ENCODE measurements at regions not wholly inside any gene's neighbourhood (a gene's known extent, or its start where the extent isn't known, plus 50 kb on each side); places are given as distances from the start of the nearest gene placed in this dataset.

DNA sequence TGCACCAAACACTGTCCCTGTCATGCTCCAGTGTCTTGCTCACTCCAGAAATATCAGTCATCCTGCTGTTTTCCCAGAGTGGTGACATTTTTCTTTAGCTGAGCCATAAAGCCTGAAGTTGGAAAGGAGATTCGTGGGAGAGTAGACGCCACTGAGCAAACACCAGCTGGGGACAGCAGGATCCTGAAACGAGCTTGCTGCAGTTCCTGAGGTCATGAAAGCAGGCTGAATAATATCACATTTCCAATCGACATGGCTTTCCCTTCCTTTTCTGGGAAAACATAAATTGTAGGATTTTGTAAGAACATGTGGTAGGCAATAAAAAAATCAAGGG, 276.4 kb downstream of the CDCA7 start:
- no peak for DNase-seq (ENCODE audit: extremely low read depth, insufficient read length)
- H3K4me3 ChIP-seq (replicated peaks; ENCODE audit: low read depth, low read length) = no peak overlapping the region
- TF ChIP-seq, protein P1, sequence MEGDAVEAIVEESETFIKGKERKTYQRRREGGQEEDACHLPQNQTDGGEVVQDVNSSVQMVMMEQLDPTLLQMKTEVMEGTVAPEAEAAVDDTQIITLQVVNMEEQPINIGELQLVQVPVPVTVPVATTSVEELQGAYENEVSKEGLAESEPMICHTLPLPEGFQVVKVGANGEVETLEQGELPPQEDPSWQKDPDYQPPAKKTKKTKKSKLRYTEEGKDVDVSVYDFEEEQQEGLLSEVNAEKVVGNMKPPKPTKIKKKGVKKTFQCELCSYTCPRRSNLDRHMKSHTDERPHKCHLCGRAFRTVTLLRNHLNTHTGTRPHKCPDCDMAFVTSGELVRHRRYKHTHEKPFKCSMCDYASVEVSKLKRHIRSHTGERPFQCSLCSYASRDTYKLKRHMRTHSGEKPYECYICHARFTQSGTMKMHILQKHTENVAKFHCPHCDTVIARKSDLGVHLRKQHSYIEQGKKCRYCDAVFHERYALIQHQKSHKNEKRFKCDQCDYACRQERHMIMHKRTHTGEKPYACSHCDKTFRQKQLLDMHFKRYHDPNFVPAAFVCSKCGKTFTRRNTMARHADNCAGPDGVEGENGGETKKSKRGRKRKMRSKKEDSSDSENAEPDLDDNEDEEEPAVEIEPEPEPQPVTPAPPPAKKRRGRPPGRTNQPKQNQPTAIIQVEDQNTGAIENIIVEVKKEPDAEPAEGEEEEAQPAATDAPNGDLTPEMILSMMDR (IDR thresholded peaks at IDR 0.05; ENCODE audit: insufficient read depth, low read length, poor library complexity, severe bottlenecking) = no peak
- H3K27me3 ChIP-seq (replicated peaks; ENCODE audit: control insufficient read depth, insufficient read depth, low read length) = no peaks in the 10 kb centered on the region; the same call in 1 of the 2 replicates
- H3K36me3 ChIP-seq (ENCODE audit: control insufficient read depth, insufficient read depth, low read length) = no peaks in the 10 kb centered on the region

DNA sequence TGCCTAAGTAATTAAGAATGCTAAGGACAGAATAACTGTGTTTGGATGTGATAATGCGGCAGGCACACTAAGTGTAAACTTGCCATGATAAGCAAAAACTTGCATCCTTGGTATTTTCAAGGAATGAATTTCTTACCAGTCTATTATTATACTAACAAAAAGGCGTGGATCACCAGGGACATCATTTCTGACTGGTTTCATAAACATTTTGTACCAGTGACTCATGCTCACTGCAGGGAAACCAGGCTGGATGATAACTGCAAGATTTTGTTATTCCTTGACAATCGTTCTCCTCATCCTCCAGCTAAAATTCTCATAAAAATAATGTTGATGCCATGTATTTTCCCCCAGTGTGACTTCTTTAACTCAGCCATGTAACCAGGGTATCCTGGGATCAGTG, 289.5 kb downstream of the CDCA7 start:
- TF ChIP-seq, protein P1 (IDR thresholded peaks at IDR 0.05; ENCODE audit: insufficient read depth, low read length, poor library complexity, severe bottlenecking) = no peak
- DNase-seq (ENCODE audit: extremely low read depth, insufficient read length) = no peak
- Histone ChIP-seq H3K36me3 (ENCODE audit: control insufficient read depth, insufficient read depth, low read length) (no peaks in the 10 kb centered on the region), H3K4me3 (replicated peaks; ENCODE audit: low read depth, low read length) (no peak overlapping the region), H3K27me3 (replicated peaks; ENCODE audit: control insufficient read depth, insufficient read depth, low read length) (no peaks in the 10 kb centered on the region; the same call in 1 of the 2 replicates)

DNA sequence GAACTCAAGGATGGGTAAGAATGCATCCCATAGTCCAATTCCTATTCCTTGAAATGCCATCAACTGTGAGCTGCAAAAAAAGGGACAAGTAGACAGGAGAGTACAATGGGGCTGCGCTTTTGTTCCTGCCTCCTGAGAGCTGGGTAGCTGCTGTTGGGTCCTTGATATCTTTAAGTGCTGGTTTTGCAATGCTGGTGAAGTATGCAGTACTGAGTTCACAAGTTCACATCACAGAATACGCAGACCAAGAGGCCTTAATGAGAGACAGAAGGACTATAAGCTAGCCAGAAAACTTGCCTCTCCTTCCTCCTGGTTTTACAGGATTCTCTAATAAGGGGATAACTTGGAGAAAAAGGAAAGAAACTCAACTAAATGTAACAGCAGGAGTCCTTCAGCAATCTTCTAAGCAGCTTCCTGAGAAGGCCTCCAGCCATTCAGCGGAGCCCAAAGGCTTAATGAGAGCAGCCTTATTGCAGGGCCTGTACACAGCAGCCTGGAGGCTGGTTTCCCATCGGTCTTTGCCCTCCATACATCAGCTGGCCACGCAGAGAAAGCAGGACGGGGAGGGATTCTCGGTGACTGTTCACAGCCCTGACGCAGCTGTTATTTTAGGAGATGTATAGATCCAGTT, 293.1 kb downstream of the CDCA7 start:
- no peak for DNase-seq (ENCODE audit: extremely low read depth, insufficient read length)
- H3K27me3 ChIP-seq (replicated peaks; ENCODE audit: control insufficient read depth, insufficient read depth, low read length) = no peaks in the 10 kb centered on the region; the same call in 1 of the 2 replicates
- H3K4me3 ChIP-seq (replicated peaks; ENCODE audit: low read depth, low read length) = no peak overlapping the region
- H3K36me3 ChIP-seq (ENCODE audit: control insufficient read depth, insufficient read depth, low read length) = no peaks in the 10 kb centered on the region
- TF ChIP-seq, protein P1 (IDR thresholded peaks at IDR 0.05; ENCODE audit: insufficient read depth, low read length, poor library complexity, severe bottlenecking) = no peak

DNA sequence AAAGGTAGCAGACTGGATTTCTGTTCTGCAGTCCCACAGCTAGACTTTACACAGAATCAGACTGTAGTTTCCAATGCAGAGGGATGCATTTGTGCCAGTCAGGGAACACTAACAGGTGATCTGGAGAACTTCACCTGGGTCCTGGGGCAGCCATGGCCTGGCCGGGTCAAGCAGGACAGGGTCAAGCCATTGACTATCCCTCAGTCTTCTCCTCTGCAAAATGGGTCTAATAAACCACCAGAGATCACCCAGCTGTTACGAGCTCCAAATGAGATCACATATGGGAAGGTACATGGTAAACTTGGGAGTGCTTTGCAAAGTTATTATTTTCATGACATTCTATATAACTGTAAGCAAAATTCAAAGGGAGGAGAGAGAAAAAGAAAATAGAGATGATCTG, 294.1 kb downstream of the CDCA7 start:
- Histone ChIP-seq H3K36me3 (ENCODE audit: control insufficient read depth, insufficient read depth, low read length) (no peaks in the 10 kb centered on the region), H3K27me3 (replicated peaks; ENCODE audit: control insufficient read depth, insufficient read depth, low read length) (no peaks in the 10 kb centered on the region; the same call in 1 of the 2 replicates), H3K4me3 (replicated peaks; ENCODE audit: low read depth, low read length) (no peak overlapping the region)
- DNase-seq (ENCODE audit: extremely low read depth, insufficient read length) = no peak
- TF ChIP-seq, protein P1 (IDR thresholded peaks at IDR 0.05; ENCODE audit: insufficient read depth, low read length, poor library complexity, severe bottlenecking) = no peak

DNA sequence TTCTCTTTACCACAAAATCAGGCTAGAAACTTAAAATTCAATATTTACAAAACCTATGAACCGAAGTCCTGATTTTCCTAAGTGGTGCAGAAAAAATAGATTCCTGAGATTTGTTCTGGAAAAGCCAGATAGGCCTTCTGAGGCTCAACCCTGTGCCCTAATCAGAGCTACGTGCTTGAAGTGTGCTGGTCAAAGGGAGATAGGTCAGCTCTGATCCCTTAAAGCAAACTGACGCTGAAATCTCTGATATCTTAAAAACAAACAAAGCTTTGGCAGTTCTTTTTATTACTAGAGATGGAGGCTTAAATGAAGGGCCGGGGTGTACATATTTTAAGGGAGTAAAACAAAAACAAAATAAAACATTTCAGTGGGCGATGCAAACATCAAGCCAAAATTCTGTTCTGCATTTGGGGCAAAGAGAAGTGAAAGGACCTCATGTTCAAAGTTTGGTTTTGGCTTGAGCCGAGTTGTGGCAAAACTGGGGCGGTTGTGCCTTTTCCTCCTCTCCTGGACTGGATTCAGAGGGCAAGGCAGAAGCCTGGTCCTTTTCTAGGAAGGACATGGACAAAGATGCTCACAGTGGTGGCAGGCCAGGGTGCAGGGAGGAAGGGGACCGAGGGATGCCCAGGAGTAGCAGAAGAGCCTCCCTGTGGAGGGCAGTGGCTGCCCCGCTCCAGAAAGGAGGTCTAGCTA, 295.0 kb downstream of the CDCA7 start:
- no peak for DNase-seq (ENCODE audit: extremely low read depth, insufficient read length)
- Histone ChIP-seq H3K27me3 (replicated peaks; ENCODE audit: control insufficient read depth, insufficient read depth, low read length) (no peaks in the 10 kb centered on the region; the same call in 1 of the 2 replicates), H3K4me3 (replicated peaks; ENCODE audit: low read depth, low read length) (no peak overlapping the region), H3K36me3 (ENCODE audit: control insufficient read depth, insufficient read depth, low read length) (no peaks in the 10 kb centered on the region)
- TF ChIP-seq, protein P1 (IDR thresholded peaks at IDR 0.05; ENCODE audit: insufficient read depth, low read length, poor library complexity, severe bottlenecking) = no peak

All from GM06990 (cell line).